GM12892 (cell line): ENCODE measurements at regions not wholly inside any gene's neighbourhood (a gene's known extent, or its start where the extent isn't known, plus 50 kb on each side); places are given as distances from the start of the nearest gene placed in this dataset.

Source experiments
- POLR2A ChIP-seq: IDR thresholded peaks from 2 replicates; pipeline ENCODE4 v1.6.1; 2011; ENCODE audit warnings: low read depth, low read length, control low read depth
- POLR2AphosphoS5 ChIP-seq: IDR thresholded peaks from 2 replicates; pipeline ENCODE4 v1.6.1; 2011; ENCODE audit warnings: low read depth, low read length, control low read depth
- TAF1 ChIP-seq: IDR thresholded peaks from 2 replicates; pipeline ENCODE4 v1.6.1; 2011; ENCODE audit warnings: low read depth, mild to moderate bottlenecking, control low read depth, low read length, borderline replicate concordance

GRCh38 chr6:26233649-26234420, 131.2 kb upstream of the BTN3A2 start:
- TF ChIP-seq POLR2A (peak; percentile 96), POLR2AphosphoS5 (peak; percentile 100), TAF1 (0 out of 2 replicates have a peak, but pooled peaks have one; percentile 7)
